ENCODE measurements at regions not wholly inside any gene's neighbourhood (a gene's known extent, or its start where the extent isn't known, plus 50 kb on each side); places are given as distances from the start of the nearest gene placed in this dataset.

- intact Hi-C loops (cut with DNase I) = no loop called here
- TF ChIP-seq POLR2A (IDR thresholded peaks at IDR 0.05) (no peak), POLR2AphosphoS5 (IDR thresholded peaks at IDR 0.05) (no peak), CTCF (IDR thresholded peaks at IDR 0.05) (no peak)
Measured at GRCh38 chr6:74145931-74146330, 449.9 kb downstream of the CD109 start.

GRCh38 chr6:74137911-74138310 lies 441.9 kb downstream of the CD109 start:
- Histone ChIP-seq H3K36me3 (no peaks in the 10 kb centered on the region), H3K27me3 (replicated peaks; ENCODE audit: insufficient read depth) (no peaks in the 10 kb centered on the region), H3K9me3 (no peaks in the 10 kb centered on the region), H3K27ac (no peak overlapping the region), H3K4me3 (no peak overlapping the region), H3K4me1 (replicated peaks) (no peaks in the 10 kb centered on the region)
- no peak for DNase-seq (ENCODE audit: low spot score)
- TF ChIP-seq POLR2AphosphoS5 (IDR thresholded peaks at IDR 0.05) (no peak), CTCF (IDR thresholded peaks at IDR 0.05) (no peak), POLR2A (IDR thresholded peaks at IDR 0.05) (no peak)
- intact Hi-C loops (cut with DNase I) = no loop called here
- 17% methylated on average over 2 of the region's 2 CpGs for WGBS

More at GRCh38 chr6:74145931-74146330, 449.9 kb downstream of the CD109 start:
- no peak for DNase-seq (ENCODE audit: low spot score)
- no peaks in the 10 kb centered on the region for H3K4me1 ChIP-seq (replicated peaks)
- no peaks in the 10 kb centered on the region for H3K27me3 ChIP-seq (replicated peaks; ENCODE audit: insufficient read depth)
- H3K36me3 ChIP-seq = no peaks in the 10 kb centered on the region
- no peak overlapping the region for H3K4me3 ChIP-seq
- H3K27ac ChIP-seq = no peak overlapping the region
- no peaks in the 10 kb centered on the region for H3K9me3 ChIP-seq

- DNase-seq (ENCODE audit: low spot score) = no peak
- Histone ChIP-seq H3K27ac (no peak overlapping the region), H3K4me3 (no peak overlapping the region), H3K27me3 (replicated peaks; ENCODE audit: insufficient read depth) (no peaks in the 10 kb centered on the region), H3K9me3 (no peaks in the 10 kb centered on the region), H3K4me1 (replicated peaks) (no peaks in the 10 kb centered on the region), H3K36me3 (no peaks in the 10 kb centered on the region)
- intact Hi-C loops (cut with DNase I) = no loop called here
- TF ChIP-seq POLR2A (IDR thresholded peaks at IDR 0.05) = no peak
- TF ChIP-seq POLR2AphosphoS5 (IDR thresholded peaks at IDR 0.05) = no peak
- TF ChIP-seq CTCF (IDR thresholded peaks at IDR 0.05) = no peak
Measured at GRCh38 chr6:74134327-74134726, 438.3 kb downstream of the CD109 start.

GRCh38 chr6:74133073-74133472 lies 437.1 kb downstream of the CD109 start:
- no peak overlapping the region for H3K27ac ChIP-seq
- H3K27me3 ChIP-seq (replicated peaks; ENCODE audit: insufficient read depth) = no peaks in the 10 kb centered on the region
- H3K9me3 ChIP-seq = no peaks in the 10 kb centered on the region
- H3K4me3 ChIP-seq = no peak overlapping the region
- no peaks in the 10 kb centered on the region for H3K4me1 ChIP-seq (replicated peaks)
- DNase-seq (ENCODE audit: low spot score) = no peak
- no peaks in the 10 kb centered on the region for H3K36me3 ChIP-seq
- TF ChIP-seq CTCF (IDR thresholded peaks at IDR 0.05) (no peak), POLR2AphosphoS5 (IDR thresholded peaks at IDR 0.05) (no peak), POLR2A (IDR thresholded peaks at IDR 0.05) (no peak)
- intact Hi-C loops (cut with DNase I) = no loop called here
- 100% methylated on average over 1 of the region's 1 CpG for WGBS

- Histone ChIP-seq H3K9me3 (no peaks in the 10 kb centered on the region), H3K4me1 (replicated peaks) (no peaks in the 10 kb centered on the region), H3K4me3 (no peak overlapping the region), H3K36me3 (no peaks in the 10 kb centered on the region), H3K27me3 (replicated peaks; ENCODE audit: insufficient read depth) (no peaks in the 10 kb centered on the region), H3K27ac (no peak overlapping the region)
- DNase-seq (ENCODE audit: low spot score) = no peak
- intact Hi-C loops (cut with DNase I) = no loop called here
- 86% methylated on average over 2 of the region's 2 CpGs for WGBS
- TF ChIP-seq POLR2AphosphoS5 (IDR thresholded peaks at IDR 0.05) = no peak
- TF ChIP-seq POLR2A (IDR thresholded peaks at IDR 0.05) = no peak
- no peak for TF ChIP-seq CTCF (IDR thresholded peaks at IDR 0.05)
Measured at GRCh38 chr6:74130641-74131040, 434.6 kb downstream of the CD109 start.
